ENCODE measurements at regions not wholly inside any gene's neighbourhood (a gene's known extent, or its start where the extent isn't known, plus 50 kb on each side); places are given as distances from the start of the nearest gene placed in this dataset.
A peak's percentile ranks its signal among the peaks of the same experiment; 100 is the strongest.

GRCh38 chr6:144849920-144850319 is 564.8 kb downstream of the UTRN start:
- no peak for DNase-seq

GRCh38 chr6:144853603-144854002 is 568.5 kb downstream of the UTRN start:
- no peak for DNase-seq

DNA sequence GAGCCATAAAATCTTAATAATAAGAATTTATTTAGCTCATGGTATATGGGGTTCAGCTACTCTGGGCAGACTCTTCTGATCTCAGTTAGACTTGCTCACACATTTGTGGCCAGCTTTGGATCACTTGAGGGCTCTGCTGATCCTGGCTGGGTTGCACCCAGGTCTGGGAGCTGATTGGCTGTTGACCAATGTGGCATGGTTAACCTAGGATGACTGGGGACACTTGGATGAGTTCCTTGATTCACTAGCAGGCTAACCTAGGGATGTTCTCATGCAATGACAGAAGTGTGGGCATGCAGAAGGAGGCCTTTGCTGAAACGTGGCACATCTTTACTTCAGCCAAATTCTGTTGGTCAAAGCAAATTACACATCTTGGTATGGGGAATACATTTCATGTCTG is 569.5 kb downstream of the UTRN start:
- DNase-seq, result no peak

DNA sequence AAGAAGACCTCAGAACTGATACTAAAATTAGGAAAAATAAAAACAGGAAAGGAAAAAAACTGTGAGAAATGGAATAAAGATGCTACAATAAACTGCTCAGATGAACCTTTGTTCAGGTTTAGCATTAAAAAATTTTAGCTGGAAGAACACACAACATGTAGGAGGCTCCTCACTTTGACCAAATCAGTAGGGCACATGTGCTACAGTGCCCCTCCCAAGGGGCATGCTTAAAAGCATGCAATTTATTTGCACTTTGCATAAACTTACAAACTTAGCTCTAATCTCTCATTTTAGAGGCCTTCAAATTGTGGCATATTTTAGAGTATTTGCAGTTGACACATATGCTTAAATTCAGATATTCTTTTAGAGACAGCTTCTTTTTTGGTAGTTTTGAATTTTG is 570.2 kb downstream of the UTRN start:
- no peak for DNase-seq

- DNase-seq, result no peak
Measured at GRCh38 chr6:144855812-144856531, 570.8 kb downstream of the UTRN start.

GRCh38 chr6:144856622-144857021 is 571.5 kb downstream of the UTRN start:
- no peak for DNase-seq

- DNase-seq, result no peak
Measured at GRCh38 chr6:144857086-144857485, 572.0 kb downstream of the UTRN start.

DNA sequence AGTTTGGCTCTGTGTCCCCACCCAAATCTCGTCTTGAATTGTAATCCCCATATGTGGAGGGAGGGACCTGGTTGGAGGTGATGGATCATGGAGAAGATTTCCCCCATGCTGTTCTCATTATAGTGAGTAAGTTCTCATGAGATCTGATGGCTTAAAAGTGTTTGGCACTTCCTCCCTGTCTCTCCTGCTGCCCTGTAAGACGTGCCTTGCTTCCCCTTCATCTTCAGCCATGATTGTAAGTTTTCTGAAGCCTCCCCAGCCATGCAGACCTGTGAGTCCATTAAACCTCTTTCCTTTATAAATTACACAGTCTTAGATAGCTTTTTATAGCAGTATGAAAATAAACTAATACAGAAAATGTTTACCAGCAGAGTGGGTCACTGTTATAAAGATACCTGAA is 577.6 kb downstream of the UTRN start:
- no peak for DNase-seq

DNA sequence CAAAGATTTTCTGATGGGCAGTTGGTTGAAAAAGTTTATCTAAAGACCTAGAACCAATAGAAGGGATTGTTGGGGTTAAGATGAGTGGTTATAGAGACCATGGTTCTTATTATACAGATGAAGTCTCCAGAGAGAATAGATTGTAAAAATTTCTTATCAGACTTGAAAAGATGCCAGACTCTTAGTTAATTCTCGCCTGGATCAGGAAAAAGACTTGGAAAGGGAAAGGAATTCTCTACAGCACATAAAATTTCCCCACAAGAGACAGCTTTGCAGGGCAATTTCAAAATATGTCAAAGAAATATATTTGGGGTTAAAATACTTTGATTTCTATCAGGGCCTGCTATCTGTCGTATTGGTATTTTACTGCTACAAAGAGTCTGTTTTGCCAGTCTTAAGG is 582.6 kb downstream of the UTRN start:
- no peak for DNase-seq

GRCh38 chr6:144870782-144871181 is 585.6 kb downstream of the UTRN start:
- DNase-seq, result no peak

GRCh38 chr6:144873623-144874378 is 588.7 kb downstream of the UTRN start:
- no peak for DNase-seq

- DNase-seq, result no peak
Measured at GRCh38 chr6:144876689-144877088, 591.6 kb downstream of the UTRN start.

DNA sequence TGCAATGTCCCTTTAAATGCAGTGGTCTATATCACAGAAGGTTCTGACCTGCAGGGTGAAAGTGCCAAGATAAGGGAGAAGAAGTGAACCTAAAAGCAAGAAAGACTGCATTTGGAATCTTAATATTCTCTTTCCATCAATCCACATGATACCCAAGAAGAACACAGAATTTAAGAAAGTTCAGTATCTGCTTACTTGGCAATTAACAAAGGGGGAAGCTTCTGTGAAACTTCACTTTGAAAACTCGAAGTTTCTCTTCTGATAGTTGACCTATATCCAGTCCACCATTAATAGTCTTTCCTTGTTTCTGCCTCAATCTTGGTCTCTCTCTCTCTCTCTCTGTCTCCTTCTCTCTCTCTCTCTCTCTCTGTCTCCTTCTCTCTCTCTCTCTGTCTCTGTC is 592.0 kb downstream of the UTRN start:
- no peak for DNase-seq

DNA sequence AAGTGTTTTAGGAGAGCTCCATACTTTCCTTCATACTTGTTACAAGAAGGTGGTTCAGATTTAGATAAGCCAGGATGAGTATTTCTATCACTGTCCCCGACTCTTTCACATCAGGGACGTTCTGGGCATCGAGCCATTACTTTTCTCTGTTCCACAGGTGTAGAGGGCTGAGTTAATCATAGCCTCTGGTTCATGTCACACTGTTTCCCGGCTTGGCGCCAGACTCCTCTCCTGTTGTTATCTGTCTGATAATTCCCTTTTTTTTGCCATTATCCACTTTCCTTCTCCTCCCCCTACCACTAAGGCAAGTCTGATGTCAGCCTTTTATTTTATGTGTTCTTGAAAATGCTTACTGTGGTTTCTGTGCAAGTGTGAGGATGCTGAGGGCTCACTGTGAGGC is 593.4 kb downstream of the UTRN start:
- peak; percentile 54 for DNase-seq

- no peak for DNase-seq
Measured at GRCh38 chr6:144879436-144879835, 594.3 kb downstream of the UTRN start.

GRCh38 chr6:144882425-144882824 is 597.3 kb downstream of the UTRN start:
- no peak for DNase-seq

GRCh38 chr6:144883915-144884314 is 598.8 kb downstream of the UTRN start:
- DNase-seq, result no peak

DNA sequence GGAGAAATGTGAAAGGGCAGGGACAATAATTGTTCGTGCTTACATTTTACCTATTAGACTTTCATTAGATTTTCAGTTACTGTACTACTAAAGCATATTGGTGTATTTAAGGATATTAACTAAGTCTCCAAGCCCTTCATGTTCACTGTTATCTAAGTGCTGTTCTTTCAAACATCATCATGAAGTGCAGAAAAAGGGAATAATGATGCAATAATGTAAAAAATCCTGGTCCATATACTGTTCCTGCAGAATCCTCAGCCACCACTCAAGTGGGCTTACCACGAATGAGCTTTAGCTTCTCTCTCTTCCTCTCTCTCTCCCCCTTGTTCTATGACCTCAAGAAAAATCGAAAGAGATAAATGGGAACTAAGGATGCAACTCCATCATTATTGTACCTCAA is 600.7 kb downstream of the UTRN start:
- no peak for DNase-seq

GRCh38 chr6:144886682-144887081 is 601.5 kb downstream of the UTRN start:
- DNase-seq, result no peak

GRCh38 chr6:144888621-144889020 is 603.5 kb downstream of the UTRN start:
- DNase-seq, result no peak

- no peak for DNase-seq
Measured at GRCh38 chr6:144893680-144894151, 608.6 kb downstream of the UTRN start.

DNA sequence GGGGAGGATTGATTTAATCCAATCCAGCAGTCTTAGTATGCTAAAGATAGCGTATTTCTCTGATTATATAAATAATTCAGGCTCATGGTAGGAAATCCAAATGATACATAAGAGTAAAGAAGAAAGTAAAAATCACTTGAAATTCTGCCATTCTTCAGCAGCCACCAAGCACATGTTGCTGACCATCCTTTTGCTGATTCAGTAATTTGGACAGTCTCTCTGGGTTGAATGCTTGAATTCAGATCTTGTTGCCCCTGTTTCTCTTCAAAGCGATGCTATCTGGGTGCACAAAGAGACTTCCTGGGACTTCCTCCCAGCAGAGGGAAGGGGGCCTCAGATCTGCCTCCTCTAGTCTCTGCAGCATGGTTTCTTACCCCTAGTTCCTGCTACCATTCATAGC is 609.1 kb downstream of the UTRN start:
- no peak for DNase-seq

DNA sequence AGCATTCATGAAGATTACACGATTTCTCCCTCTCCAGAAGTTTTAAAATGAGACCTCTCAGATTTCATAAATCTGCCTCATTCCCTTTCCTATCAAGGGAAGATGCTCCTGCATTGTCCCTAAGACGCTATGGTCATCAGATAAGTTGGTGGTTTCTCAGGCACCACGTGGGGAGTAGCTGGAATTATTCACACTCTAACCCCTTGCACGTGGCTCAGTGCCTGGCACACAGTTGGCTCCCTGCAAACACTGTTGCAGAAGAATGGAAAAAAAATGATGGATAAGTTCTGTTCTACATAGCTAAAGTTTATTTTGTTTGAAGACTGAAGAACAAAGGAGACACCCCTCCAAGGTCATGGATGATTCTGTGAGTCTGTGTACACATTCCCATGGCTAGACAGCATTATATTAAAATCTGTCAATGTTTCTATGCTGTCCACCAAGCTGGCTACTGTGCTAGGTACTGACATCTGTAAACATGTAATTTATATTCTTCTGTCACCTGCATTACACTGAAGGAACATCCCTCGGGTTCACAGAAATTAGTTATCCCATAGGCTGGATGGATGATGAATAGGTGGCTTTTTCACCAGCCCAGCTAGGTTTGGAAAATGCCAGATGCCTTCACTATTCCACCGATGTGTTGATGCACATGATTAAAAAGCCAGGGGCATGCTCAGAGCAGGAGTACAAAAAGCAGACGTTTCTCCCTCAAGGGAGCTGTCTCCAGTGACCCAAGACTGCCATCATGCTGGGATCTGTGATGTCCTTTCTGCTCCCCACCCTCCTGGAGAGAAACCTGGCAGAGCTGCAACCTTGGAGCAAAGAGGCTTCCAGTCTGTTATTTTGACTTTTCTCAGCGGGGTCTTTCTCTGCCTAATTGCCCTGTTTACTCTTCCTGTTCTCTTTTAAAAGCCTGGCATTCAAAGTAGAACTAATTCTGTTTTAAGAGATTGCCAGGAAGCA is 610.5 kb downstream of the UTRN start:
- DNase-seq, result no peak
